ENCODE measurements at regions not wholly inside any gene's neighbourhood (a gene's known extent, or its start where the extent isn't known, plus 50 kb on each side); places are given as distances from the start of the nearest gene placed in this dataset.

DNA sequence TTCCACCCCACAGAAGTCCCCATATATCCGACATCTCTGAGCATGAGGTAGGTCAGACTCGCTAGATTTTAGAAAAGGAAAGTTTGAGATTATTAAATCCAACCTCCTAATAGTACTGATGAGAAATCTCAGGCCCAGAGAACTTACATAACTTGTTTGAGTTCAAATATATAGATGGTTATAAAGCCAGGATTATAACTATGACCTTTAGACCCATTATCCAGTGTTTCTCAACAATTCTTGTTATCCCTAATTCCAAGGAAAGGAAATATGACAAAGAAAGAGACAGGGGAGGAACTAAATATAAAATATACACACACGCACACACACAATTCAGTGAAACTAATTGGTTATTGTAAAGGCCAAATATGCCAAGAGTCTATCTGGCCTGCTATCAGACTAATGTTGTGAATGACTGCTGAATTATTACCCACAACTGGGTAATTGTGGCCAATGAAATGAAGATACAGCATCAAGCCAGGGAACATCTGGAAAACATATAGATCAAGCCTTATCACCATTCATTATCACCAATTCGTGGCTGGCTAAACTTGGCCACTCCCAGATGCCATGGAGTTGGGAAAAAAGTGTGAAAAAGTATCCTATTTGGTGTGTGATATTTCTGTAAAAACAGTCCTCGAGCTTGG is 248.4 kb downstream of the PRELID2 start (continued):
- TF ChIP-seq CHD4 (IDR thresholded peaks at IDR 0.05; ENCODE audit: borderline replicate concordance): no peak
- no peak for TF ChIP-seq RNF2 (IDR thresholded peaks at IDR 0.05; ENCODE audit: borderline replicate concordance, low read depth)
- no peak for TF ChIP-seq JUNB (IDR thresholded peaks at IDR 0.05)
- no peak for TF ChIP-seq ZNF302 (CRISPR knock-in tag; IDR thresholded peaks at IDR 0.05)
- no peak for TF ChIP-seq FOSB (CRISPR knock-in tag; IDR thresholded peaks at IDR 0.05)
- no peak for TF ChIP-seq ESRRA (IDR thresholded peaks at IDR 0.05; ENCODE audit: borderline replicate concordance, low read length)
- no peak for TF ChIP-seq HOXB5 (CRISPR knock-in tag; IDR thresholded peaks at IDR 0.05)

GRCh38 chr5:145585443-145586148 is 249.5 kb downstream of the PRELID2 start:
- Histone ChIP-seq H3K4me3 (no peak overlapping the region), H3K4me1 (peaks cover 33% of the 10 kb centered on the region), H3K9me3 (no peaks in the 10 kb centered on the region), H3K27ac (peak overlapping the region in 1 of 2 experiments; percentile 78; a peak in 3 of 6 replicates), H3K4me2 (no peak overlapping the region)
- ATAC-seq (no peak), FAIRE-seq (no peak), DNase-seq (ENCODE audit: low read depth in 1 of 2, low spot score in 1 of 2) (no peak)
- 68% methylated on average over 5 of the region's 5 CpGs for WGBS (ENCODE audit: missing lambda C conversion rate)
- TF ChIP-seq EP300 (IDR thresholded peaks at IDR 0.05) (no peak), CEBPB (IDR thresholded peaks at IDR 0.05) (no peak), NFE2L2 (conservative IDR thresholded peaks at IDR 0.05; ENCODE audit: low read length) (no peak), RARB (CRISPR knock-in tag; IDR thresholded peaks at IDR 0.05) (no peak), KDM5A (IDR thresholded peaks at IDR 0.05) (no peak), BCL3 (IDR thresholded peaks at IDR 0.05) (no peak), HOXB5 (CRISPR knock-in tag; IDR thresholded peaks at IDR 0.05) (no peak), ATOH8 (CRISPR knock-in tag; IDR thresholded peaks at IDR 0.05; ENCODE audit: low read depth) (no peak), PBX3 (IDR thresholded peaks at IDR 0.05) (no peak), HES2 (IDR thresholded peaks at IDR 0.05) (no peak), RCOR1 (IDR thresholded peaks at IDR 0.05; ENCODE audit: low read depth, low read length) (no peak), BHLHE40 (IDR thresholded peaks at IDR 0.05; ENCODE audit: low read depth, low read length) (no peak), ZFP36 (IDR thresholded peaks at IDR 0.05; ENCODE audit: borderline replicate concordance, partially characterized antibody) (no peak), GATA3 (IDR thresholded peaks at IDR 0.05; ENCODE audit: borderline replicate concordance) (no peak), FOSB (CRISPR knock-in tag; IDR thresholded peaks at IDR 0.05) (no peak)
- TF ChIP-seq, protein P1, sequence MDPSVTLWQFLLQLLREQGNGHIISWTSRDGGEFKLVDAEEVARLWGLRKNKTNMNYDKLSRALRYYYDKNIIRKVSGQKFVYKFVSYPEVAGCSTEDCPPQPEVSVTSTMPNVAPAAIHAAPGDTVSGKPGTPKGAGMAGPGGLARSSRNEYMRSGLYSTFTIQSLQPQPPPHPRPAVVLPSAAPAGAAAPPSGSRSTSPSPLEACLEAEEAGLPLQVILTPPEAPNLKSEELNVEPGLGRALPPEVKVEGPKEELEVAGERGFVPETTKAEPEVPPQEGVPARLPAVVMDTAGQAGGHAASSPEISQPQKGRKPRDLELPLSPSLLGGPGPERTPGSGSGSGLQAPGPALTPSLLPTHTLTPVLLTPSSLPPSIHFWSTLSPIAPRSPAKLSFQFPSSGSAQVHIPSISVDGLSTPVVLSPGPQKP (IDR thresholded peaks at IDR 0.05; ENCODE audit: low read depth, low read length): no peak
- CTCF ChIA-PET: no interaction called here
- POLR2A ChIA-PET: no interaction called here

Measured in A549 (cell line).